VCaP (cell line): ENCODE measurements at regions not wholly inside any gene's neighbourhood (a gene's known extent, or its start where the extent isn't known, plus 50 kb on each side); places are given as distances from the start of the nearest gene placed in this dataset.
A peak's percentile ranks its signal among the peaks of the same experiment; 100 is the strongest.

ENCODE experiments used
- H3K27ac ChIP-seq: fragments of 450-650 bp; 2 replicates; pipeline ENCODE4 v1.5.1; 2017
- TF ChIP-seq, protein P1 (sequence below): fragments of 450-650 bp; conservative IDR thresholded peaks from 2 replicates; pipeline ENCODE4 v1.5.1; 2017; ENCODE audit warnings: mild to moderate bottlenecking, moderate library complexity

GRCh38 chr9:24413651-24414050 lies 132.0 kb downstream of the IZUMO3 start:
- TF ChIP-seq, protein P1, sequence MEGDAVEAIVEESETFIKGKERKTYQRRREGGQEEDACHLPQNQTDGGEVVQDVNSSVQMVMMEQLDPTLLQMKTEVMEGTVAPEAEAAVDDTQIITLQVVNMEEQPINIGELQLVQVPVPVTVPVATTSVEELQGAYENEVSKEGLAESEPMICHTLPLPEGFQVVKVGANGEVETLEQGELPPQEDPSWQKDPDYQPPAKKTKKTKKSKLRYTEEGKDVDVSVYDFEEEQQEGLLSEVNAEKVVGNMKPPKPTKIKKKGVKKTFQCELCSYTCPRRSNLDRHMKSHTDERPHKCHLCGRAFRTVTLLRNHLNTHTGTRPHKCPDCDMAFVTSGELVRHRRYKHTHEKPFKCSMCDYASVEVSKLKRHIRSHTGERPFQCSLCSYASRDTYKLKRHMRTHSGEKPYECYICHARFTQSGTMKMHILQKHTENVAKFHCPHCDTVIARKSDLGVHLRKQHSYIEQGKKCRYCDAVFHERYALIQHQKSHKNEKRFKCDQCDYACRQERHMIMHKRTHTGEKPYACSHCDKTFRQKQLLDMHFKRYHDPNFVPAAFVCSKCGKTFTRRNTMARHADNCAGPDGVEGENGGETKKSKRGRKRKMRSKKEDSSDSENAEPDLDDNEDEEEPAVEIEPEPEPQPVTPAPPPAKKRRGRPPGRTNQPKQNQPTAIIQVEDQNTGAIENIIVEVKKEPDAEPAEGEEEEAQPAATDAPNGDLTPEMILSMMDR = no peak
- no peak overlapping the region for H3K27ac ChIP-seq

GRCh38 chr9:24398466-24398865 lies 147.2 kb downstream of the IZUMO3 start:
- no peak overlapping the region for H3K27ac ChIP-seq
- TF ChIP-seq, protein P1 = no peak

DNA sequence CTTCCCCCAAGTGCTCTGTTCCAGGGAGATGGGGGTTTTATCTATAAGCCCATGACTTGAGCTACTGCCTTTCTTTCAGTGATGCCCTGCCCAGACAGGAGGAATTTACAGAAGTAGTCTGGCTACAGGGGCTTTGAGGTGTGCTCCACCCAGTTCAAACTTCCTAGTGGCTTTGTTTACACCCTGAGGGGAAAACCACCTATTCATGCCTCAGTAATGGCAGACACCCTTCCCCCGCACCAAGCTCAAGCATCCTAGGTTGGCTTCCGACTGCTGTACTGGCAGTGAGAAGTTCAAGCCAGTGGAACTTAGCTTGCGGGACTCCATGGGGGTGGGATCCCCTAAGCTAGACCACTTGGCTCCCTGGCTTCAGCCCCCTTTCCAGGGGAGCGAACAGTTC lies 154.6 kb downstream of the IZUMO3 start:
- TF ChIP-seq, protein P1 = no peak
- H3K27ac ChIP-seq = no peak overlapping the region

- TF ChIP-seq, protein P1 = no peak
- peak overlapping the region; percentile 98; the same call in 1 of the 2 replicates for H3K27ac ChIP-seq
Observed at GRCh38 chr9:24385077-24385476, 160.6 kb downstream of the IZUMO3 start.

GRCh38 chr9:24382566-24382965 lies 163.1 kb downstream of the IZUMO3 start:
- H3K27ac ChIP-seq = peak overlapping the region; percentile 98
- TF ChIP-seq, protein P1 = no peak

DNA sequence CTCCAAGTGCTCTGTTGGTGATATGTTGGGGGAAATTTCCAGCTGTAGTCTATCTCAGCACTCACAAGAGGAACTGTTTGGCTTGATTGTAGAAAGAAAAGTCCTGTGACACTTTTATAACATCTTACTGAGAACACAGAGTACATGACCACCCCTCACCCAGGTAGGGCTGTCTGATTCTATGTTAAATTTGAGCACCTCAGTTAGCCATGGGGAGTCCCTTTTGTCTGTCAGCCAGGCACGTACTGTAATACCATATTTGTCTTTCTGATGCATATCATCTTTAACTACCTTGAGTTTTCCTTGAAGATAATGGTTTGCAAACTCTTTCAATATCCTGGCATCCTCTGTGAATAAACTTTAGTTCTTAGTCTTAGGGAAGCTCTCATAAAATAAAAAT lies 164.5 kb downstream of the IZUMO3 start:
- peak overlapping the region; percentile 98 for H3K27ac ChIP-seq
- TF ChIP-seq, protein P1 = no peak

DNA sequence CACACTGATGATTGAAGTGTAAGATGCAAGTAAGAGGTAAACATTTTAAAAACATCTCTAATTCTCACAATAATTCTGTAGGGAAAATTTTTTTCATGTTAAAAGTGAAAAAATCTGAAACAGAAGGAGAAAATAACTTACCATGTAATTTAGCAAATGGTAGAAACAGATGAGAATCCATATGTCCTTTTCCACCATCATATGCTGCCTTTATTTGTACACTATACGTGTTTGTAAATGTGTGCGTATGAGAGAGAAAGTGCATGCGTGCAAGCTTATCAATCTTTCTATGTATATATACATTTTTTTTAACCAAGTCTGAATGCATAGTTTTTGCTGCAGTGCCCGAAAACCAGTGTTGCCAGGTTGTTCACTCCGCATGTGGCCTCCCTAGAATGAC lies 186.7 kb downstream of the IZUMO3 start:
- TF ChIP-seq, protein P1 = no peak
- H3K27ac ChIP-seq = no peak overlapping the region

DNA sequence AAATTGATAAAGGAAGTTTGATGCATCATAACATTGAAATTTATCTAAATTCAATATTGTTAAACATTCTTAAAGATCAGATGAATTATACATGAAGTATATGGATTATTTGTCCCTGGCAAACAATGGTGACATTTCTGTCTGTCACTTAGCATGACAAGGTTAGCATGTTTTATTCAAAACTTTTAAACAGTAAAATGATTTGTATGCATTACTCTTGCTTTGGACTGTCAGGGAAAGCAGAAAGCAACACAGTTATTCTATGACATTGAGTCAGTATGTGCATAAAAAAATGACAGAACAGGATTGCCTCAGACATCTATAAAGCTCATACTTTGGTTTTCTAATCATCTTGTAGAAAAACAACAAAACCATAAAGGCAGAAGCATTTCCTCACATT lies 193.7 kb downstream of the IZUMO3 start:
- TF ChIP-seq, protein P1 = no peak
- no peak overlapping the region for H3K27ac ChIP-seq
